Pancreas (tissue), 10 donors: ENCODE measurements at regions not wholly inside any gene's neighbourhood (a gene's known extent, or its start where the extent isn't known, plus 50 kb on each side); places are given as distances from the start of the nearest gene placed in this dataset.
"Not testable (repeated sequence)": the region's sequence is repeated elsewhere in the genome, so short reads cannot be mapped to it uniquely, and the experiment has no call there.

ENCODE experiments used
- ATAC-seq, 4 donors: fragments of 200-7000 bp; cut with Tn5 transposase; one replicate each; pipeline versions ENCODE4 v1.8.0 to v1.9.1; 2020; ENCODE audit warnings: mild to moderate bottlenecking in 4 of 4, moderate library complexity in 4 of 4
- DNase-seq, 6 donors: peaks; one replicate each; pipeline ENCODE4 v3.0.0-alpha.2; 2020
- FAIRE-seq: peaks from 2 replicates; lab custom pipeline; 2012; peaks lifted over from hg19 to GRCh38; lab: Jason Lieb, UNC
- H3K27ac ChIP-seq, 4 donors: fragments of 200-600 bp; sonication (generic); 1 replicate in 3 of 4; 2 replicates in 1 of 4; pipeline versions ENCODE4 v1.5.0 to v1.8.0; 2020
- H3K27me3 ChIP-seq, 4 donors: fragments of 200-600 bp; one replicate each; pipeline ENCODE4 v1.8.0; 2021
- H3K36me3 ChIP-seq, 3 donors: fragments of 200-600 bp; sonication (generic) in 1 of 3; one replicate each; pipeline versions ENCODE4 v1.5.0 to v1.8.0; 2020 to 2021
- H3K4me1 ChIP-seq, 3 donors: fragments of 200-600 bp; one replicate each; pipeline ENCODE4 v1.8.0; 2021
- H3K4me3 ChIP-seq, 4 donors: fragments of 200-600 bp; sonication (generic) in 2 of 4; one replicate each; pipeline versions ENCODE4 v1.5.0 to v1.8.0; 2020 to 2021
- H3K9me3 ChIP-seq, 4 donors: fragments of 200-600 bp; one replicate each; pipeline ENCODE4 v1.8.0; 2021
- whole genome bisulfite sequencing, 2 donors: extraction: QIAGEN DNeasy Blood & Tissue Kit; methylation state at CpG; one replicate each; pipeline ENCODE4 v1.1.7; 2013; 5-methylcytosine and 5-hydroxymethylcytosine counted together
- intact Hi-C, 3 donors: fragments of 100-400 bp; cut with DNase I; formaldehyde crosslinking; loops; one replicate each; pipeline versions ENCODE4 v1.11.1 to v1.14.2; 2022
- donor health status: healthy with polysubstance abuse.
- donor health status: DM: no; HTN: no; CAD: no; lungs with moderate emphysema.
- donor health status: DM: no; HTN: no; CAD: no.
- donor health status: control.
- donor health status: control.
- donor health status: Bipolar disorder and iron deficiency.
- donor health status: DM: yes; HTN: yes; CAD: no.
- donor health status: DM: no; HTN: no; CAD: no.
- donor health status: DM: no; HTN: no; CAD: no.
- donor health status: DM: yes; HTN: yes; CAD: no.

- H3K27me3 ChIP-seq, H3K36me3 ChIP-seq, intact Hi-C loops, DNase-seq, H3K4me1 ChIP-seq, FAIRE-seq, H3K27ac ChIP-seq, H3K4me3 ChIP-seq, H3K9me3 ChIP-seq, ATAC-seq: not testable (repeated sequence)
- WGBS, 2 donors = 63 to 72% methylated on average over 11 of the region's 11 CpGs
Observed at GRCh38 chr2:95765925-95766910, 174.4 kb downstream of the TRIM43 start.

GRCh38 chr2:95767531-95767930 lies 175.7 kb downstream of the TRIM43 start:
- H3K4me3 ChIP-seq, intact Hi-C loops, H3K9me3 ChIP-seq, H3K4me1 ChIP-seq, FAIRE-seq, H3K27me3 ChIP-seq, ATAC-seq, H3K27ac ChIP-seq, DNase-seq, H3K36me3 ChIP-seq: not testable (repeated sequence)
- 51 to 62% methylated on average over 4 of the region's 4 CpGs for WGBS, 2 donors

GRCh38 chr2:95767950-95768349 lies 176.1 kb downstream of the TRIM43 start:
- H3K36me3 ChIP-seq, H3K9me3 ChIP-seq, H3K4me3 ChIP-seq, FAIRE-seq, H3K27me3 ChIP-seq, H3K27ac ChIP-seq, ATAC-seq, H3K4me1 ChIP-seq, intact Hi-C loops, DNase-seq: not testable (repeated sequence)
- WGBS, 2 donors = 59 to 69% methylated on average over 2 of the region's 3 CpGs

- peak in 1 of 6 donors; percentile 10 for DNase-seq
- 94 to 100% methylated on average over 1 of the region's 1 CpG for WGBS, 2 donors
- H3K27ac ChIP-seq, ATAC-seq, FAIRE-seq, H3K9me3 ChIP-seq, H3K4me1 ChIP-seq, H3K36me3 ChIP-seq, H3K27me3 ChIP-seq, H3K4me3 ChIP-seq, intact Hi-C loops: not testable (repeated sequence)
Observed at GRCh38 chr2:95769256-95769655, 177.5 kb downstream of the TRIM43 start.

- intact Hi-C loops, H3K36me3 ChIP-seq, DNase-seq, FAIRE-seq, H3K9me3 ChIP-seq, H3K4me1 ChIP-seq, ATAC-seq, H3K4me3 ChIP-seq, H3K27me3 ChIP-seq, H3K27ac ChIP-seq: not testable (repeated sequence)
- WGBS, 2 donors = 71 to 74% methylated on average over 7 of the region's 9 CpGs
Observed at GRCh38 chr2:95770726-95771125, 178.9 kb downstream of the TRIM43 start.

GRCh38 chr2:95774322-95775192 lies 182.8 kb downstream of the TRIM43 start:
- intact Hi-C loops, H3K36me3 ChIP-seq, H3K27me3 ChIP-seq, H3K27ac ChIP-seq, H3K4me1 ChIP-seq, DNase-seq, H3K9me3 ChIP-seq, H3K4me3 ChIP-seq, FAIRE-seq: not testable (repeated sequence)
- 86 to 87% methylated on average over 2 to 3 of the region's 11 CpGs for WGBS, 2 donors
- peak in 1 of 4 donors; percentile 80 for ATAC-seq

- H3K4me3 ChIP-seq, H3K27me3 ChIP-seq, intact Hi-C loops, H3K36me3 ChIP-seq, H3K4me1 ChIP-seq, DNase-seq, H3K9me3 ChIP-seq, FAIRE-seq, H3K27ac ChIP-seq: not testable (repeated sequence)
- peak in 2 of 4 donors; percentile 45 to 49 for ATAC-seq
- WGBS, 2 donors = 44 to 68% methylated on average over 3 to 5 of the region's 9 CpGs
Observed at GRCh38 chr2:95775193-95775531, 183.4 kb downstream of the TRIM43 start.
